ENCODE measurements at regions not wholly inside any gene's neighbourhood (a gene's known extent, or its start where the extent isn't known, plus 50 kb on each side); places are given as distances from the start of the nearest gene placed in this dataset.

DNA sequence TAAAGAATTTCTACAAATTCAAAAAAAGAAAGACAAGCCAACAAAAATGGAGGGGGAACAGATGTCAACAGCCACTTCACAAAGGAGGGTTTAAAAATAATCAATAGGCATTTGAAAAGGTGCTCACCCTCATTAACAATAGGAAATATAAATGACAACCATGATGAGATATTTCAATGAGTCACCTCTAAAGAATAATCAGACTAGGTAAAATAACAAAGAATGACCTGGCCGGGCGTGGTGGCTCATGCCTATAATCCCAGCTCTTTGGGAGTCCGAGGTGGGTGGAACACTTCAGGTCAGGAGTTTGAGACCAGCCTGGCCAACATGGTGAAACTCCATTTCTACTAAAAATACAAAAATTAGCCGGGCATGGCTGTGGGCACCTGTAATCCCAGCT lies 133.6 kb downstream of the KCNE4 start:
- Histone ChIP-seq H3K4me3 (replicated peaks in 1 of 3; ENCODE audit: insufficient read depth in 1 of 3, low read depth in 2 of 3, low read length in 3 of 3) (no peak overlapping the region), H3K79me2 (ENCODE audit: insufficient read depth, low read length) (no peaks in the 10 kb centered on the region), H4K20me1 (ENCODE audit: insufficient read depth, low read length) (no peaks in the 10 kb centered on the region), H2AFZ (ENCODE audit: low read length) (no peak overlapping the region), H3K4me2 (ENCODE audit: low read depth, low read length) (no peak overlapping the region), H3K27me3 (ENCODE audit: control insufficient read depth in 1 of 2, insufficient read depth in 2 of 2, low read length in 2 of 2) (no peaks in the 10 kb centered on the region; a peak in 1 of 5 replicates), H3K9ac (ENCODE audit: insufficient read depth, low read depth, low read length) (no peak overlapping the region), H3K36me3 (replicated peaks in 1 of 2; ENCODE audit: control insufficient read depth in 1 of 2, insufficient read depth in 2 of 2, low read length in 2 of 2) (no peaks in the 10 kb centered on the region; a peak in 1 of 5 replicates), H3K27ac (ENCODE audit: extremely low read length, insufficient read depth, low read length) (no peak overlapping the region), H3K4me1 (ENCODE audit: insufficient read depth, low read length) (no peaks in the 10 kb centered on the region), H3K9me3 (ENCODE audit: low read length) (no peaks in the 10 kb centered on the region)
- 3% methylated on average over 4 of the region's 4 CpGs for WGBS (ENCODE audit: low lambda C conversion rate)
- TF ChIP-seq NCOA1 (CRISPR knock-in tag; IDR thresholded peaks at IDR 0.05), result no peak
- TF ChIP-seq MLX (CRISPR knock-in tag; IDR thresholded peaks at IDR 0.05), result no peak
- TF ChIP-seq, protein P1, sequence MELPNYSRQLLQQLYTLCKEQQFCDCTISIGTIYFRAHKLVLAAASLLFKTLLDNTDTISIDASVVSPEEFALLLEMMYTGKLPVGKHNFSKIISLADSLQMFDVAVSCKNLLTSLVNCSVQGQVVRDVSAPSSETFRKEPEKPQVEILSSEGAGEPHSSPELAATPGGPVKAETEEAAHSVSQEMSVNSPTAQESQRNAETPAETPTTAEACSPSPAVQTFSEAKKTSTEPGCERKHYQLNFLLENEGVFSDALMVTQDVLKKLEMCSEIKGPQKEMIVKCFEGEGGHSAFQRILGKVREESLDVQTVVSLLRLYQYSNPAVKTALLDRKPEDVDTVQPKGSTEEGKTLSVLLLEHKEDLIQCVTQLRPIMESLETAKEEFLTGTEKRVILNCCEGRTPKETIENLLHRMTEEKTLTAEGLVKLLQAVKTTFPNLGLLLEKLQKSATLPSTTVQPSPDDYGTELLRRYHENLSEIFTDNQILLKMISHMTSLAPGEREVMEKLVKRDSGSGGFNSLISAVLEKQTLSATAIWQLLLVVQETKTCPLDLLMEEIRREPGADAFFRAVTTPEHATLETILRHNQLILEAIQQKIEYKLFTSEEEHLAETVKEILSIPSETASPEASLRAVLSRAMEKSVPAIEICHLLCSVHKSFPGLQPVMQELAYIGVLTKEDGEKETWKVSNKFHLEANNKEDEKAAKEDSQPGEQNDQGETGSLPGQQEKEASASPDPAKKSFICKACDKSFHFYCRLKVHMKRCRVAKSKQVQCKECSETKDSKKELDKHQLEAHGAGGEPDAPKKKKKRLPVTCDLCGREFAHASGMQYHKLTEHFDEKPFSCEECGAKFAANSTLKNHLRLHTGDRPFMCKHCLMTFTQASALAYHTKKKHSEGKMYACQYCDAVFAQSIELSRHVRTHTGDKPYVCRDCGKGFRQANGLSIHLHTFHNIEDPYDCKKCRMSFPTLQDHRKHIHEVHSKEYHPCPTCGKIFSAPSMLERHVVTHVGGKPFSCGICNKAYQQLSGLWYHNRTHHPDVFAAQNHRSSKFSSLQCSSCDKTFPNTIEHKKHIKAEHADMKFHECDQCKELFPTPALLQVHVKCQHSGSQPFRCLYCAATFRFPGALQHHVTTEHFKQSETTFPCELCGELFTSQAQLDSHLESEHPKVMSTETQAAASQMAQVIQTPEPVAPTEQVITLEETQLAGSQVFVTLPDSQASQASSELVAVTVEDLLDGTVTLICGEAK (IDR thresholded peaks at IDR 0.05), result no peak
- TF ChIP-seq, protein P1 (CRISPR knock-in tag; IDR thresholded peaks at IDR 0.05), result no peak
- no peak for TF ChIP-seq TBX3 (IDR thresholded peaks at IDR 0.05; ENCODE audit: borderline replicate concordance)
- no peak for TF ChIP-seq ZBTB44 (CRISPR knock-in tag; IDR thresholded peaks at IDR 0.05)
- TF ChIP-seq IKZF5 (CRISPR knock-in tag; IDR thresholded peaks at IDR 0.05), result no peak
- TF ChIP-seq ZNF883 (CRISPR knock-in tag; IDR thresholded peaks at IDR 0.05; ENCODE audit: not compliant biosample characterization), result no peak
- TF ChIP-seq PHB2 (IDR thresholded peaks at IDR 0.05; ENCODE audit: partially characterized antibody), result no peak
- no TSS peak for BruUV-seq (replicated peaks)
- ChIA-PET CTCF (ENCODE audit: low intra/inter-chr PET ratio, low total read pairs) (no interaction called here), POLR2A (no interaction called here)
- in situ Hi-C loops (cut with HindIII; ENCODE audit: extremely low pct_ligation_motif_present, low pct_unique_long_range_greater_than_20kb) (no loop called here), intact Hi-C loops (cut with micrococcal nuclease; ENCODE audit: unreplicated experiment) (no loop called here)
- FAIRE-seq (no peak), DNase-seq (ENCODE audit: low spot score) (no peak), ATAC-seq (no peak)

Measured in HepG2 (cell line).